ENCODE measurements at regions not wholly inside any gene's neighbourhood (a gene's known extent, or its start where the extent isn't known, plus 50 kb on each side); places are given as distances from the start of the nearest gene placed in this dataset.

- Histone ChIP-seq H3K36me3 (no peaks in the 10 kb centered on the region), H3K4me1 (no peaks in the 10 kb centered on the region), H3K4me3 (no peak overlapping the region), H3K9me3 (no peaks in the 10 kb centered on the region), H3K27me3 (replicated peaks in 1 of 7) (peaks cover 0 to 55% (median 3%) of the 10 kb centered on the region in 7 donors), H3K27ac (no peak overlapping the region)
- WGBS, 5 donors = 74 to 100% (median 88%) methylated on average over 1 of the region's 1 CpG
- TF ChIP-seq POLR2AphosphoS5 (IDR thresholded peaks at IDR 0.05) (no peak), POLR2A (IDR thresholded peaks at IDR 0.05) (no peak), CTCF (IDR thresholded peaks at IDR 0.05 in 8 of 11, conservative IDR thresholded peaks at IDR 0.05 in 3 of 11) (no peak)
- DNase-seq = no peak
- intact Hi-C loops (cut with DNase I; ENCODE audit: low total_unique reads) = no loop called here
Observed at GRCh38 chr20:58154113-58154512, 74.3 kb downstream of the ANKRD60 start.

- Histone ChIP-seq H3K36me3 (no peaks in the 10 kb centered on the region), H3K4me1 (no peaks in the 10 kb centered on the region), H3K4me3 (peak overlapping the region in 2 of 8 donors; percentile 33 to 52), H3K27ac (no peak overlapping the region), H3K27me3 (replicated peaks in 1 of 7) (peaks cover 0 to 65% (median 3%) of the 10 kb centered on the region in 7 donors), H3K9me3 (no peaks in the 10 kb centered on the region)
- intact Hi-C loops (cut with DNase I; ENCODE audit: low total_unique reads) = no loop called here
- WGBS, 5 donors = 48 to 70% (median 49%) methylated on average over 11 of the region's 11 CpGs
- no peak for DNase-seq
- TF ChIP-seq POLR2A (IDR thresholded peaks at IDR 0.05) (no peak), CTCF (IDR thresholded peaks at IDR 0.05 in 8 of 11, conservative IDR thresholded peaks at IDR 0.05 in 3 of 11) (no peak), POLR2AphosphoS5 (IDR thresholded peaks at IDR 0.05) (no peak)
Observed at GRCh38 chr20:58153121-58153520, 75.3 kb downstream of the ANKRD60 start.

- intact Hi-C loops (cut with DNase I; ENCODE audit: low total_unique reads) = no loop called here
- no peak overlapping the region for H3K4me3 ChIP-seq
- H3K9me3 ChIP-seq = peaks cover 0 to 10% (median 0%) of the 10 kb centered on the region in 8 donors
- H3K4me1 ChIP-seq = no peaks in the 10 kb centered on the region
- peaks cover 0 to 71% (median 3%) of the 10 kb centered on the region in 7 donors for H3K27me3 ChIP-seq (replicated peaks in 1 of 7)
- no peak for TF ChIP-seq CTCF (IDR thresholded peaks at IDR 0.05 in 8 of 11, conservative IDR thresholded peaks at IDR 0.05 in 3 of 11)
- TF ChIP-seq POLR2AphosphoS5 (IDR thresholded peaks at IDR 0.05) = no peak
- no peak for TF ChIP-seq POLR2A (IDR thresholded peaks at IDR 0.05)
- H3K36me3 ChIP-seq = no peaks in the 10 kb centered on the region
- 13 to 64% (median 18%) methylated on average over 5 to 31 of the region's 31 CpGs for WGBS, 5 donors
- no peak overlapping the region for H3K27ac ChIP-seq
- no peak for DNase-seq
Observed at GRCh38 chr20:58150772-58151171, 77.7 kb downstream of the ANKRD60 start.

- intact Hi-C loops (cut with DNase I; ENCODE audit: low total_unique reads) = no loop called here
- no peak overlapping the region for H3K4me3 ChIP-seq
- peaks cover 0 to 64% (median 3%) of the 10 kb centered on the region in 7 donors for H3K27me3 ChIP-seq (replicated peaks in 1 of 7)
- TF ChIP-seq CTCF (IDR thresholded peaks at IDR 0.05 in 8 of 11, conservative IDR thresholded peaks at IDR 0.05 in 3 of 11) = no peak
- H3K9me3 ChIP-seq = peaks cover 0 to 10% (median 0%) of the 10 kb centered on the region in 8 donors
- WGBS, 5 donors = 63 to 77% (median 72%) methylated on average over 5 of the region's 5 CpGs
- no peaks in the 10 kb centered on the region for H3K4me1 ChIP-seq
- no peak for DNase-seq
- H3K36me3 ChIP-seq = no peaks in the 10 kb centered on the region
- no peak overlapping the region for H3K27ac ChIP-seq
Observed at GRCh38 chr20:58149437-58150091, 78.9 kb downstream of the ANKRD60 start.
